GM10266 (cell line): ENCODE measurements at regions not wholly inside any gene's neighbourhood (a gene's known extent, or its start where the extent isn't known, plus 50 kb on each side); places are given as distances from the start of the nearest gene placed in this dataset.

ENCODE experiments used
- DNase-seq: peaks from one replicate; pipeline ENCODE4 v3.0.0; 2012; ENCODE audit errors: extremely low spot score
- CTCF ChIP-seq: IDR thresholded peaks from 2 replicates; pipeline ENCODE4 v1.5.1; 2012; ENCODE audit warnings: mild to moderate bottlenecking, low read depth; ENCODE audit not compliant: control insufficient read depth, insufficient read depth; ENCODE audit errors: missing control alignments

GRCh38 chr1:5551274-5551975, 440.8 kb downstream of the NPHP4 start:
- no peak for TF ChIP-seq CTCF
- DNase-seq, result no peak

GRCh38 chr1:5548266-5548665, 444.0 kb downstream of the NPHP4 start:
- no peak for DNase-seq
- no peak for TF ChIP-seq CTCF

- TF ChIP-seq CTCF, result no peak
- DNase-seq, result no peak
Observed at GRCh38 chr1:5543235-5543634, 449.0 kb downstream of the NPHP4 start.

DNA sequence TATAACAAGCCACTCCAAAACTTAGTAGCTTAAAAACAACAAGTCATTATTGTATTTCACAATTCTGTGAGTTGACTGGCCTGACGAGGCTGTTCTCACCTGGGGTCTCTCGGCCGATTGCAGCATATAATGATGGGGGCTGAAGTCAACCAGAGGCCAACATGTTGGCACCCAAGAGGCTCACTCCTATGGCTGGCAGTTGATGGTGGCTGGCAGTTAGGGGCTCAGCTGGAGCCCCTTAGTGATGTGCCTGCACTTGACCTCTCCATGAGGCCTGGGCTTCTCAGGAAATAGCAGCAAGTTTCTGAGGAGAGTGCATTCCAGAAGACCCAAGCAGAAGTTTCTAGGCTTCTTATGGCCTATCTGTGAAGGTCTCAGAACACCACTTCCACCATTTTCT, 459.4 kb downstream of the NPHP4 start:
- no peak for DNase-seq
- TF ChIP-seq CTCF, result no peak

DNA sequence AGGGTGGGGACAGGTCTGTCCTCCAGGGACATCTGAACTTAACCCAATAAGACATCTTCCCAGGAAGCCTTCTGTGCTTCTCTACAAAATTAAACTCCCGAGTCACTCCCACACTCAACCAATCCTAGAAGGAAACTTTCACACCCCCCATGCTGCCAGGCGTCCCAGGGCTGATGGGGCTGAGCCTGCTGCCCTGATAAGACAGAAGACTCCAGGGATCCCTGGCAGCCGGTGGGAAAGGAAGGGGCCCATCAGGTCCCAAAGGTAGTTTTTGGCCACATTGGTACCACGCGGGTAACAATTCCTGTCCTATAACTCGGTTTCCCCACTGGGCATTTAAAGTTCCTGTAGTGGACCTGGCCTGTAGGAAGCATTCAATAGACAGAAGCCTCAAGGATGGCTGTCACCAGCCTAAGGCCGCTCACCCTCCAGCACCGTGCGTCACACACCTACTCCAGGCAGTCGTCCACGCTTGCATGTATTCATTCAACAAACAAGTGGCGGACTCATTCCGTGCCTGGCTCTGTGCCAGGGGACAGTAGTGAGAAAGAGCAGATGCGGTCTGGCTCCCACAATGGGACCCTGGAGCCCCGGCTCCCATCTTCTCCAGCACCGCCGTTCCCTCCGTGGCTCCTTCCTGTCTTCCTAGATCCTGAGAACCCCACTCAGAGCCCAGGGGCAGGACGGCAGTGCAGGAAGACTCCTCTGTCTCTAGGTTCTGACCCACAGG, 465.2 kb downstream of the NPHP4 start:
- TF ChIP-seq CTCF, result no peak
- DNase-seq, result no peak

DNA sequence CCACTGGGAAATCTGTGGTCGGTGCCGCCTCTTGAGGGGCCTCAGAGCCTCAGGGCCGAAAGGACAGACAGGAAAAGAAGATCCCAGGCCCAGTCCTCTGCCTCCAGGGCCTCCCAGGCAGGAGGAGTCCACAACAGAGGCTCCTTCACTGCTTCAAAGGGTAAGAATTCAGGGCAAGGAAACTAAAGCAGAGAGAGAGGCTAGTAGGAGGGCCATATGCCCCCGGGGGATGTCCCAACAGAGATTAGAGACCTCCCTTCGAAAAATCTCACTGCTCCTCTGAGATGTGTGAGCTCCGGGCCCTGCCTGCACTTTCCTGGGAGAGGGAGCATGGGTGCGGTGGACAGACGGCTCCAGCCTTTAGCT, 465.9 kb downstream of the NPHP4 start:
- no peak for DNase-seq
- TF ChIP-seq CTCF, result no peak
